Chondrocyte (in vitro differentiated cells): ENCODE measurements at regions not wholly inside any gene's neighbourhood (a gene's known extent, or its start where the extent isn't known, plus 50 kb on each side); places are given as distances from the start of the nearest gene placed in this dataset.

Experiments
- DNase-seq: peaks from one replicate; pipeline ENCODE4 v3.0.0; 2021; ENCODE audit warnings: mixed read lengths, low spot score
- H3K27ac Mint-ChIP-seq: one replicate; pipeline ENCODE4 v1.8.0; 2021; ENCODE audit warnings: mild to moderate bottlenecking, moderate library complexity, mixed read lengths; ENCODE audit not compliant: unreplicated experiment
- H3K27me3 Mint-ChIP-seq: 2 replicates; pipeline ENCODE4 v1.8.0; 2021; ENCODE audit warnings: low read depth, mixed read lengths
- H3K36me3 Mint-ChIP-seq: 2 replicates; pipeline ENCODE4 v1.8.0; 2021; ENCODE audit warnings: low read depth, mixed read lengths
- H3K4me1 Mint-ChIP-seq: 2 replicates; pipeline ENCODE4 v1.8.0; 2021; ENCODE audit warnings: low read depth, mild to moderate bottlenecking, mixed read lengths
- H3K4me3 Mint-ChIP-seq: one replicate; pipeline ENCODE4 v1.8.0; 2021; ENCODE audit warnings: mild to moderate bottlenecking, moderate library complexity, mixed read lengths; ENCODE audit not compliant: unreplicated experiment
- H3K9me3 Mint-ChIP-seq: 2 replicates; pipeline ENCODE4 v1.8.0; 2021; ENCODE audit warnings: low read depth, mixed read lengths
- TF ChIP-seq, protein P1 (sequence below): fragments of 200-600 bp; sonication (generic); IDR thresholded peaks from 2 replicates; pipeline ENCODE4 v1.5.0; 2021; ENCODE audit warnings: antibody characterized with exemption, mild to moderate bottlenecking, moderate library complexity

DNA sequence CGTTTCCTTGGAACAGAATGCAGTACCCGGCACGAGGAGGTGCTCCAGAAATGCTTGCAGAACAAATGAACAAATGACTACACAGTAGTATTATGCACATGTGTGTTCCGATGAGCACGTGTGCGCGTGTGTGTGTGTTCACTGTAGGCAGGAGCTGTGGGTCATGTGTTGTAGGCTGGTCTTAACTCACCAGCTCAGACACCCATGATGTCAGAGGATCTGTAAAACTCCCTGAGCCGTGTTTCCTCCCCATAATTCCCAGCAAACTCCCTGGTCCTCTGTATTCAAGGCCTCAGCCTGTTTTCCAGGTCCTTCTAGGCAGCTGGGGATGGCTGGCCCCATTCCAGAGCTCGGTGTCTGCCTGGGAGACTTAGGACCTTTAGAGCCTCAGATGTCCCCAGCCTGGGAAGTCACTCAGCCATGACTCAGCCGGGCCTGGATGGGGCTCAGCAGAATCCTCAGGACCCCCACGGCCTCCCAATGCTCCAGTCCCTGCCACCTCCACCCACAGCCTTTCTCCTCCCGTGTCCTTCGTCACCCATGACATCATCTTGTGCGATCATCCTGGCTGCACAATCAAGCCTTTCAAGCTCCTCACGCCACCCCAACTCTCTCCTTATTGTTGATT, 475.0 kb upstream of the SULF2 start:
- DNase-seq: no peak
- Mint-ChIP-seq H3K4me3 (no peak overlapping the region), H3K9me3 (peaks cover 16% of the 10 kb centered on the region), H3K36me3 (peaks cover 11% of the 10 kb centered on the region), H3K4me1 (no peaks in the 10 kb centered on the region), H3K27ac (no peak overlapping the region), H3K27me3 (peaks cover 45% of the 10 kb centered on the region)
- TF ChIP-seq, protein P1, sequence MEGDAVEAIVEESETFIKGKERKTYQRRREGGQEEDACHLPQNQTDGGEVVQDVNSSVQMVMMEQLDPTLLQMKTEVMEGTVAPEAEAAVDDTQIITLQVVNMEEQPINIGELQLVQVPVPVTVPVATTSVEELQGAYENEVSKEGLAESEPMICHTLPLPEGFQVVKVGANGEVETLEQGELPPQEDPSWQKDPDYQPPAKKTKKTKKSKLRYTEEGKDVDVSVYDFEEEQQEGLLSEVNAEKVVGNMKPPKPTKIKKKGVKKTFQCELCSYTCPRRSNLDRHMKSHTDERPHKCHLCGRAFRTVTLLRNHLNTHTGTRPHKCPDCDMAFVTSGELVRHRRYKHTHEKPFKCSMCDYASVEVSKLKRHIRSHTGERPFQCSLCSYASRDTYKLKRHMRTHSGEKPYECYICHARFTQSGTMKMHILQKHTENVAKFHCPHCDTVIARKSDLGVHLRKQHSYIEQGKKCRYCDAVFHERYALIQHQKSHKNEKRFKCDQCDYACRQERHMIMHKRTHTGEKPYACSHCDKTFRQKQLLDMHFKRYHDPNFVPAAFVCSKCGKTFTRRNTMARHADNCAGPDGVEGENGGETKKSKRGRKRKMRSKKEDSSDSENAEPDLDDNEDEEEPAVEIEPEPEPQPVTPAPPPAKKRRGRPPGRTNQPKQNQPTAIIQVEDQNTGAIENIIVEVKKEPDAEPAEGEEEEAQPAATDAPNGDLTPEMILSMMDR: no peak

DNA sequence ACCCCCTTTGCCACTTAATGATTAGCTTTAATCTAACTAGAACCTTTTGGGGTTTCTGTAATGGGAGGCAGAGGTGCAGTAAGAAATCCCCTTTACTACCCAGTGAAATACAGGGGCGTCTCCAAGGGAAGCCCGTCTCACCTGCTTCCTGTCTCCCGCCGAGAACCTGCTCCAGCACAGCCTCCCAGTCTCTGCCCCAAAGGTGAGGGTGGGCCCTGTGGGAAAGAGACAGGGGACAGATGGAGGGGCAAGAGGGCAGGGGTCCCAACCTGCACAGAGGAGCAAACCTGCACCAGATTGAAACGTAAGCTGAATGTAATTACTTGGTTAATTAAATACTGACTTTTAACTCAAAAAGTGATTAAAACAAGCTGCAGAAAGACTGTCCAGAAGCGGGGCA, 474.2 kb upstream of the SULF2 start:
- H3K27me3 Mint-ChIP-seq: peaks cover 52% of the 10 kb centered on the region
- H3K4me1 Mint-ChIP-seq: no peaks in the 10 kb centered on the region
- H3K9me3 Mint-ChIP-seq: peaks cover 16% of the 10 kb centered on the region
- TF ChIP-seq, protein P1: no peak
- H3K36me3 Mint-ChIP-seq: peaks cover 13% of the 10 kb centered on the region
- H3K27ac Mint-ChIP-seq: no peak overlapping the region
- DNase-seq: no peak
- no peak overlapping the region for H3K4me3 Mint-ChIP-seq

DNA sequence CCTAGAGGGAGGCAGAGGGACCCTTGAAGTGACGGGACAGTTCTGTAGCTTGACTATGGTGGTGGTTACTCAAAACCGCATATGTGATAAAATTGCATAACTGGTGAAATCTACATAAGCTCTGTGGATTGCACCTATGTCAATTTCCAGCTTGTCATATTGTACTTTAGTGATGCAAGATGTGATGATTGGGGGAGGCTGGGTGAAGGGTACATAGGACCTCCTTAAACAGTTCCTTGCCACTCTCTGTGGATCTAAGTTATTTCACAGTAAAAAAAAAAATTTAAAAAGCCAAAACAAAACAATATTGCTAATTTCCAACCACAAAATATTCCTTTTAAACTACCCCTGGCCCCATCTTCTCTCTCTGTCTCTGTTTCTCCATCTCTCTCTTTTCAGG, 472.6 kb upstream of the SULF2 start:
- Mint-ChIP-seq H3K27me3 (peaks cover 41% of the 10 kb centered on the region), H3K36me3 (peaks cover 9% of the 10 kb centered on the region), H3K4me1 (no peaks in the 10 kb centered on the region), H3K27ac (no peak overlapping the region), H3K9me3 (peaks cover 16% of the 10 kb centered on the region), H3K4me3 (no peak overlapping the region)
- no peak for DNase-seq
- TF ChIP-seq, protein P1: no peak

DNA sequence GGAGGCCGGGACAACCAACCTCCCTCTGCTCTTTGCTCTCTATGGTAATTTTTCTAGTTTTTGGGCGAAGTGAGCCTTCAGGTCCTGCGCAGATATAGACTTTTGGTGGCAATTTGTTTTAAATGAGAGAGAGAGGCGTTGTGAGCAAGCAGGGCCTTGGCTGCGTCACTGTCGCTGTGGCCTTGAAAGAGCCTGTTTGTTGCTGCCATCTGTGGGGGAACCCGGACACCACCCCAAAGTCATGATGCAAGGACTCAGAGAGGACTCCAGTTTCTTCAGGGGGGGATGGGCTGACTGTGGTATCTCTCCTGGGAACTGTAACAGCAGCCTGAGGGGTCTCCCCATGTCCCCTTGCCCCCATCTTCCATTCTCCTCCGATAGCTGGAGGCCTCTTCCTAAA, 462.7 kb upstream of the SULF2 start:
- Mint-ChIP-seq H3K27me3 (peaks cover 17% of the 10 kb centered on the region), H3K4me3 (no peak overlapping the region), H3K9me3 (no peaks in the 10 kb centered on the region), H3K4me1 (peaks cover 12% of the 10 kb centered on the region), H3K36me3 (no peaks in the 10 kb centered on the region), H3K27ac (no peak overlapping the region)
- TF ChIP-seq, protein P1: no peak
- DNase-seq: no peak

DNA sequence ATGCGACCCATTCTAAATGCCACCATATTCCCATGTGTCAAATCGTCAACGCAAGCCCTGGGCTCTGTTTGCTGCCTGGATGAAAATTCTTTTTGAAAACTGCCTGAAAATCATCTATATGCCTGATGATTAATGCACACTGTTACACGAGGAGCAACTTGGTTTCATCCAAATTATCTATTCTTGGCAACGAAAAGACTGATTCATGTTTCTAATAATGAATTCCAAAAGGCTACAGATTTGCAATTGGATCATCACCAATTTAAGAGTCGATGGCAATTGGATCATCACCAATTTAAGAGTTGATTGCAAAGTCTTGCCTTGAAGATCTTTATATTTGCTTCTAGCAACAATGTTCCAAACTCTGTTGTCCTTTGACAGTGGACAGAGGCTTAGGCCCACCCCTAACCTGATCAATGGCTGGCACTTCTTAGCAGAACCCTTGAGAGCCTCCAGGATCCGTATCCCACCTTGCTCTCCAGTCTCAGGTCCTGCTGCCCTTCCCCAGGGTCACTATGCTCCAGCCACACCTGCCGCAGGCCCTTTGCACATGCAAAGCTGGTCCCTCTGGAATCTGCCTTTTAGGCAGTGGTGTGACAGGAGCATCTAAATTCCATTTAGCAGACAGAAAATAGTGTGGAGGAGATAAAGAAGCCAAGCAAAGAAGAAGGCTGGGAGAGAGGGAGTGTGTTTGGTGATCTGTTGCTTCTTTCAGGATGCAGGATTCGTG, 460.9 kb upstream of the SULF2 start:
- H3K27ac Mint-ChIP-seq: no peak overlapping the region
- H3K4me3 Mint-ChIP-seq: no peak overlapping the region
- TF ChIP-seq, protein P1: no peak
- H3K36me3 Mint-ChIP-seq: no peaks in the 10 kb centered on the region
- no peaks in the 10 kb centered on the region for H3K9me3 Mint-ChIP-seq
- DNase-seq: no peak
- H3K27me3 Mint-ChIP-seq: peaks cover 29% of the 10 kb centered on the region
- peaks cover 12% of the 10 kb centered on the region for H3K4me1 Mint-ChIP-seq
